Neural progenitor cell (in vitro differentiated cells): ENCODE measurements at regions not wholly inside any gene's neighbourhood (a gene's known extent, or its start where the extent isn't known, plus 50 kb on each side); places are given as distances from the start of the nearest gene placed in this dataset.

ENCODE experiments used
- DNase-seq: peaks from one replicate; pipeline ENCODE4 v3.0.0-alpha.2; 2016; ENCODE audit warnings: low spot score
- H2AFZ ChIP-seq: fragments of 200-600 bp; sonication (generic); replicated peaks from 2 replicates; pipeline ENCODE4 v1.6.1; 2016; ENCODE audit warnings: antibody characterized with exemption
- H3F3A ChIP-seq: fragments of 200-600 bp; sonication (generic); 2 replicates; pipeline ENCODE4 v1.6.1; 2016; ENCODE audit warnings: antibody characterized with exemption, low read depth
- H3K27ac ChIP-seq: fragments of 200-600 bp; sonication (generic); 2 replicates; pipeline ENCODE4 v1.5.1; 2016; ENCODE audit warnings: mild to moderate bottlenecking
- H3K27me3 ChIP-seq: fragments of 200-600 bp; sonication (generic); 2 replicates; pipeline ENCODE4 v1.6.1; 2016; ENCODE audit warnings: mild to moderate bottlenecking, moderate library complexity
- H3K36me3 ChIP-seq: fragments of 200-600 bp; sonication (generic); 2 replicates; pipeline ENCODE4 v1.5.1; 2016
- H3K4me1 ChIP-seq: fragments of 200-600 bp; sonication (generic); 2 replicates; pipeline ENCODE4 v1.6.1; 2016; ENCODE audit warnings: mixed run types
- H3K4me2 ChIP-seq: fragments of 200-600 bp; sonication (generic); 2 replicates; pipeline ENCODE4 v1.6.1; 2016
- H3K4me3 ChIP-seq: fragments of 200-600 bp; sonication (generic); 2 replicates; pipeline ENCODE4 v1.5.1; 2016
- H3K79me2 ChIP-seq: fragments of 200-600 bp; sonication (generic); 2 replicates; pipeline ENCODE4 v1.6.1; 2016; ENCODE audit warnings: low read depth
- H3K9ac ChIP-seq: fragments of 200-600 bp; sonication (generic); 2 replicates; pipeline ENCODE4 v1.6.1; 2016
- H3K9me3 ChIP-seq: fragments of 200-600 bp; sonication (generic); 2 replicates; pipeline ENCODE4 v1.5.1; 2016; ENCODE audit warnings: low read depth
- H4K20me1 ChIP-seq: fragments of 200-600 bp; sonication (generic); 2 replicates; pipeline ENCODE4 v1.6.1; 2016; ENCODE audit warnings: low read depth
- H3K27ac Mint-ChIP-seq: 3 replicates; pipeline ENCODE4 v1.8.0; 2021; ENCODE audit warnings: mixed read lengths
- H3K27me3 Mint-ChIP-seq: 2 replicates; pipeline ENCODE4 v1.8.0; 2022; ENCODE audit warnings: low read depth, mild to moderate bottlenecking, inconsistent platforms, moderate library complexity, mixed read lengths; ENCODE audit not compliant: insufficient read depth
- H3K36me3 Mint-ChIP-seq: 3 replicates; pipeline ENCODE4 v1.8.0; 2021; ENCODE audit warnings: mixed read lengths
- H3K4me1 Mint-ChIP-seq: 3 replicates; pipeline ENCODE4 v1.8.0; 2021; ENCODE audit warnings: mixed read lengths
- H3K4me3 Mint-ChIP-seq: 3 replicates; pipeline ENCODE4 v1.8.0; 2021; ENCODE audit warnings: mild to moderate bottlenecking, moderate library complexity, mixed read lengths
- H3K9me3 Mint-ChIP-seq: 3 replicates; pipeline ENCODE4 v1.8.0; 2020; ENCODE audit warnings: mixed read lengths
- EZH2 ChIP-seq: fragments of 200-600 bp; sonication (generic); IDR thresholded peaks from 2 replicates; pipeline ENCODE4 v1.6.1; 2017; ENCODE audit warnings: antibody characterized with exemption, mild to moderate bottlenecking, moderate library complexity
- EZH2phosphoT487 ChIP-seq: fragments of 200-600 bp; sonication (generic); IDR thresholded peaks from 2 replicates; pipeline ENCODE4 v1.6.1; 2017; ENCODE audit warnings: antibody characterized with exemption
- TF ChIP-seq, protein P1 (sequence below): fragments of 200-600 bp; sonication (generic); IDR thresholded peaks from 2 replicates; pipeline ENCODE4 v1.5.1; 2017; ENCODE audit warnings: antibody characterized with exemption, mild to moderate bottlenecking

DNA sequence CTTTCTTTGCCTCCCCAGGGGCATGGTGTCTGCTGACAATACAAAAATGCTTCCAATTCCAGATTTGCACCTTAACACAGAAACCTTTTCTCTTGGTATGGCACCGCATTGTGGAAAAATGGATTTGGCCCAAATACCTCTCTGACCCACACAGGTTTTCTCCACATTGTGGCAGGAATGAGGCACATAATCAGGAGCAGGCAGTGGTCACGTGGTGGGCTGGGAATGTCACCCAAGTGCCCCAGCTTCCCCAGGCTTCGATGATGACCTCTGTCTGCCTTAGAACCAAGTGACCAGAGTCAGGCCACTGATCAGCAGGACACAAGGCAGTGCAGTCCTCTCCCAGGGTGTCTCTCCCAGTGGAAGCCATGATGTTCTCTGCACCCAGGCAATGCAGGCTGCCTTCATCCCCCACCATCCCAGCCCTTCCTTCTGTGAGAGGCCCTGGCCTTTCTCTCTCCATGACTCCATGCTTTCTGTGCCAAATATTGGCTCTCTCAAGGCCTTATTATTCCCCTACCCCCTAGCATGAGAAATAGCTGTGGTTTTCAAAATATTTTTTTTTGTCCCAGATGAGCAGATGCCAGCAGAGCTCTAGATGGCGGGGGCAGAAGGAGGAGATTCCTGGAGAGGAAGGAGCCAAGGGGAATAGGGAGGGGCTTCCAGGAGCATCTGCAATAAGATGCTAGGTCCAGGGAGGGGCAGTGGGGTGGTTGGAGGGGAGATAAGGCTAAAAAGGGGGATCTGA, 198.9 kb downstream of the ACKR3 start:
- no peak overlapping the region for H3K27ac ChIP-seq
- no peaks in the 10 kb centered on the region for H3K79me2 ChIP-seq

DNA sequence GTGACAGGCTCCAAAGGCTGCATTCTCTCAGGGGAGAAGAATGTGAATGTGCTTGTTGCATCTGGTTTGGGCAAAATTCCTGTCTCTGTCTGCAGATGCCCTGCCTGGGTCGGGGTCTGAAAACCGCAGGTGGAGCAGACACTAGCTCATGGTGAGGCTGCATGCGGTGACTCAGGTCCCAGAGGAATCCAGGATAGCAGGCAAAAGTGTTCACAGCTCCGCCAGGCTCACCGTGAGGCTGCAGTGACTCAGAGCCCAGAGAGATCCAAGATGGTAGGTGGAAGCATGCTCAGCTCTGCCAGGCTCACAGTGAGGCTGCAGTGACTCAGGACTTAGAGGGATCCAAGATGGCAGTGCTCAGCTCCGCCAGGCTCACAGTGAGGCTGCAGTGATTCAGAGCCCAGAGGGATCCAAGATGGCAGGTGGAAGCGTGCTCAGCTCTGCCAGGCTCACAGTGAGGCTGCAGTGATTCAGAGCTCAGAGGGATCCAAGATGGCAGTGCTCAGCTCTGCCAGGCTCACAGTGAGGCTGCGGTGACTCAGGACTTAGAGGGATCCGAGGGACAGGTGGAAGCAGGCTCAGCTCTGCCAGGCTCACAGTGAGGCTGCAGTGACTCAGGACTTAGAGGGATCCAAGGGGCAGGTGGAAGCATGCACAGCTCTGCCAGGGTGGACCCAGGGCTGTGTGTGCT, 200.5 kb downstream of the ACKR3 start:
- H3K27ac Mint-ChIP-seq: no peak overlapping the region
- H3K27me3 Mint-ChIP-seq: peaks cover 7% of the 10 kb centered on the region
- no peak overlapping the region for H3K4me2 ChIP-seq
- no peak for DNase-seq
- no peak overlapping the region for H2AFZ ChIP-seq
- no peak overlapping the region for H3K27ac ChIP-seq
- peaks cover 3% of the 10 kb centered on the region for H3K9me3 Mint-ChIP-seq
- no peak overlapping the region for H3K4me3 Mint-ChIP-seq
- no peak overlapping the region for H3K4me3 ChIP-seq
- H3K4me1 ChIP-seq: peaks cover 12% of the 10 kb centered on the region
- no peaks in the 10 kb centered on the region for H3K27me3 ChIP-seq
- H3K9me3 ChIP-seq: no peaks in the 10 kb centered on the region
- TF ChIP-seq, protein P1, sequence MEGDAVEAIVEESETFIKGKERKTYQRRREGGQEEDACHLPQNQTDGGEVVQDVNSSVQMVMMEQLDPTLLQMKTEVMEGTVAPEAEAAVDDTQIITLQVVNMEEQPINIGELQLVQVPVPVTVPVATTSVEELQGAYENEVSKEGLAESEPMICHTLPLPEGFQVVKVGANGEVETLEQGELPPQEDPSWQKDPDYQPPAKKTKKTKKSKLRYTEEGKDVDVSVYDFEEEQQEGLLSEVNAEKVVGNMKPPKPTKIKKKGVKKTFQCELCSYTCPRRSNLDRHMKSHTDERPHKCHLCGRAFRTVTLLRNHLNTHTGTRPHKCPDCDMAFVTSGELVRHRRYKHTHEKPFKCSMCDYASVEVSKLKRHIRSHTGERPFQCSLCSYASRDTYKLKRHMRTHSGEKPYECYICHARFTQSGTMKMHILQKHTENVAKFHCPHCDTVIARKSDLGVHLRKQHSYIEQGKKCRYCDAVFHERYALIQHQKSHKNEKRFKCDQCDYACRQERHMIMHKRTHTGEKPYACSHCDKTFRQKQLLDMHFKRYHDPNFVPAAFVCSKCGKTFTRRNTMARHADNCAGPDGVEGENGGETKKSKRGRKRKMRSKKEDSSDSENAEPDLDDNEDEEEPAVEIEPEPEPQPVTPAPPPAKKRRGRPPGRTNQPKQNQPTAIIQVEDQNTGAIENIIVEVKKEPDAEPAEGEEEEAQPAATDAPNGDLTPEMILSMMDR: no peak
- TF ChIP-seq EZH2 (no peak), EZH2phosphoT487 (no peak)
- H3K36me3 ChIP-seq: no peaks in the 10 kb centered on the region
- H3K36me3 Mint-ChIP-seq: no peaks in the 10 kb centered on the region
- H3K9ac ChIP-seq: no peak overlapping the region
- no peaks in the 10 kb centered on the region for H3K79me2 ChIP-seq
- no peaks in the 10 kb centered on the region for H4K20me1 ChIP-seq
- no peaks in the 10 kb centered on the region for H3F3A ChIP-seq
- peaks cover 31% of the 10 kb centered on the region for H3K4me1 Mint-ChIP-seq

More for the DNA sequence above, 198.9 kb downstream of the ACKR3 start:
- H3K36me3 Mint-ChIP-seq: no peaks in the 10 kb centered on the region
- H4K20me1 ChIP-seq: no peaks in the 10 kb centered on the region
- no peaks in the 10 kb centered on the region for H3K27me3 ChIP-seq
- peaks cover 25% of the 10 kb centered on the region for H3K4me1 Mint-ChIP-seq
- DNase-seq: no peak
- H3K4me3 Mint-ChIP-seq: no peak overlapping the region
- no peak overlapping the region for H3K4me3 ChIP-seq
- no peak overlapping the region for H2AFZ ChIP-seq
- H3F3A ChIP-seq: no peaks in the 10 kb centered on the region
- H3K9me3 ChIP-seq: no peaks in the 10 kb centered on the region
- no peak overlapping the region for H3K9ac ChIP-seq
- H3K27ac Mint-ChIP-seq: no peak overlapping the region
- H3K4me2 ChIP-seq: no peak overlapping the region
- H3K36me3 ChIP-seq: no peaks in the 10 kb centered on the region
- peaks cover 3% of the 10 kb centered on the region for H3K9me3 Mint-ChIP-seq
- peaks cover 14% of the 10 kb centered on the region for H3K4me1 ChIP-seq
- H3K27me3 Mint-ChIP-seq: peaks cover 7% of the 10 kb centered on the region
- no peak for TF ChIP-seq EZH2
- TF ChIP-seq, protein P1: no peak
- TF ChIP-seq EZH2phosphoT487: no peak

DNA sequence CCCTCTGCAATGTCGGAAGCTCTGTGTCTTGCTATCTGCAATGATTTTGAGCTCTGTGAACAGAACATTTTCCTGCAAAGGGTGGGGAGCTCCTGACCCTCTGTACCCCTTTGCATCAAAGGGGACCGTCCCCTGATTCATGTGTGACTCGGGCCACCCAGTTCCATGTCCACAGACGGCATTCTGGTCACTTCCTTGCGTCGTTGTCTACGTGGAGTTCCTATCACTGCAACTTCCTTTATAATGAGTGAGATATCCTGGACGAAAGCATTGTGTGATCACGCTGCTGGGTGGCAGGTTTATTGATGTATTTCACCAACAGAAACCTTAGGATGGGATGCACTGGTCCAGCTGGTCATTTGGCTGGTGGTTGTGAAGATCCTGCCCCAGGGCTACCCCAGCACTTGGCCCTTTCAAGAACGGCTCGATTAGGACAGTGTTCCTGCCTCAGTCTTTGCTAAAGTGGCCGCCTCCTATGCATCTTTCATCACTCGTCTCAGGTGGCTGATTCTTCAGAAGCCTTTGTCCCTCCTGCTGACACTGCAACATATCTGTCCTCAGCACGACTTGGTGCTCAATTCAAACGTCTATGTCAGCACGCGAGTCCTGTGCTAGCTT, 202.7 kb downstream of the ACKR3 start:
- H3K4me3 ChIP-seq: no peak overlapping the region
- Mint-ChIP-seq H3K4me3 (no peak overlapping the region), H3K9me3 (no peaks in the 10 kb centered on the region), H3K4me1 (peaks cover 29% of the 10 kb centered on the region), H3K27ac (peak overlapping the region; percentile 42), H3K27me3 (peaks cover 7% of the 10 kb centered on the region), H3K36me3 (no peaks in the 10 kb centered on the region)
- H3K9me3 ChIP-seq: no peaks in the 10 kb centered on the region
- H3K36me3 ChIP-seq: no peaks in the 10 kb centered on the region
- no peaks in the 10 kb centered on the region for H4K20me1 ChIP-seq
- H3K4me1 ChIP-seq: no peaks in the 10 kb centered on the region
- H3K79me2 ChIP-seq: no peaks in the 10 kb centered on the region
- TF ChIP-seq EZH2 (no peak), EZH2phosphoT487 (no peak)
- TF ChIP-seq, protein P1: no peak
- no peak for DNase-seq
- H2AFZ ChIP-seq: no peak overlapping the region
- H3K27ac ChIP-seq: no peak overlapping the region
- H3K9ac ChIP-seq: no peak overlapping the region
- H3F3A ChIP-seq: no peaks in the 10 kb centered on the region
- no peaks in the 10 kb centered on the region for H3K27me3 ChIP-seq
- no peak overlapping the region for H3K4me2 ChIP-seq
